DMS153 treated with DMSO at 0.1 percent for 48 hours (cell line): ENCODE measurements at regions not wholly inside any gene's neighbourhood (a gene's known extent, or its start where the extent isn't known, plus 50 kb on each side); places are given as distances from the start of the nearest gene placed in this dataset.
"Not testable (repeated sequence)": the region's sequence is repeated elsewhere in the genome, so short reads cannot be mapped to it uniquely, and the experiment has no call there.

Source experiments
- DNase-seq: peaks from one replicate; lab custom pipeline; 2025; ENCODE audit not compliant: unreplicated experiment; lab: John Stamatoyannopoulos, UW

DNA sequence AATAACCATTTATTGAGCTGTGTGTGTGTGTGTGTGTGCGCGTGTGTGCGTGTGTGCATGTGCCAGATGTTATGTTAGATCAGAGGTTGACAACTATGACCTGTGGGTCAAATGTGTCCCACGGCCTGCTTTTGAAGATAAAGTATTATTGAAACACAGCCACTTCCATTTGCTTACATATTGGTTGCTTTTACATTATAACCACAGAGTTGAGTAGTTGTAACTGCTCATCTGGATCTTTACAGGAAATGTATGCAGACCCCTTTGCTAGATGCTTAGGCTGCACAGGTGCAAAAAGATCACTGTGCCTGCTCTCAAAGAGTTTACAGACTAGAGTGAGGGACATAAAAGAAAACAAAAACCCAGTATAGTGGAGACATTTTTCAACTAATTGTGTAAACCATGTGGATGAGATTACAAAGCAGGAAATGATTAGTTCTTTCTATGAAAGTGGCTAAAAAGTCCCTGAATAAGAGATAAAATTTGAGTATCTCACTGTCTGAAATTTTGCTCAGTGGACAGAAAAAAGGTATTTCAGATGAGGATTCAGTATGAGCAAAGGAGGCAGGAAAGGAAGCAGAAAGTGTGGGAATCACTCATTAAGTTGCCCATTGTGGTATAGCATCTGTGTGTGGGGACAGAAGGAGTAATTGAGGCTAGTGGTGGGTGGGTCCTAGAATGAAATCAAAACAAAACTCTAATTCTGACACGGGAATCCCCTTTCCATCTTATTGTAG is 188.4 kb downstream of the PAH start:
- no peak for DNase-seq

DNA sequence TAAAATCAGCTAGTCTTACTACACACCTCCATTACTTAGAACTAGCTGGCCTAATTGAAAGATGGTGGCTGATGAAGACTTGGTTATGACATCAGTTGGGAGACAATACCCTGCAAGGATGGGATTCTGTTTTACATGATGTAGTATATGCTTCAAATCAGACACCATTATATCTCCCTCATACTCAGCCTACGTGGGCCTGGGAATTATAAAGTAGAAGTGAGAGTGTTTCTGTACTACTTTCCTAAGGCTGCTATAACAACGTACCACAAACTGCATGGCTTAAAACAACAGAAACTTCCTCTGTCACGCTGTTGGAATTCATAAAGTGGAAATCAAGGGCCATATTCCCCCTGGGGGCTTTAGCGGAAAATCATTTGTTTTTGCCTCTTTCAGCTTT is 190.4 kb downstream of the PAH start:
- DNase-seq = no peak

DNA sequence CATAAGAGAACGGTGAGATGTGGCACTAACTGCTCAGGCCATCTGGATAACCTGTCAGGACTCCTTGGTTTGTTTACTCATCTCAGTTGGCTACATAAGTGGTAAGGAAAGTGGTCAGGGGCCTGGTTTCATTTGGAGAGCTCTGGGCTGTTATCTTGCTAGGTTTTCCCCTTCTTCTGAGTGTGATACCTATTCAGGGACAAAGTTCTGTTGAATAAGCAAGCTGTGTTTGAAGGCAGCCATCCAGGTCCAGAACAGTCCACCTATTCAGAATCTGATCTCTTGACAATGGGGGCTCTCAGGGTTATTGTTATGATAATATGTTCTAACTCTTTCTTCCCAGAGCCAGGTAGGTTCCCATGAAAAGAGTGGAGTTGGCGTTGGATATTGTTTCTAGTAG is 194.9 kb downstream of the PAH start:
- no peak for DNase-seq

DNA sequence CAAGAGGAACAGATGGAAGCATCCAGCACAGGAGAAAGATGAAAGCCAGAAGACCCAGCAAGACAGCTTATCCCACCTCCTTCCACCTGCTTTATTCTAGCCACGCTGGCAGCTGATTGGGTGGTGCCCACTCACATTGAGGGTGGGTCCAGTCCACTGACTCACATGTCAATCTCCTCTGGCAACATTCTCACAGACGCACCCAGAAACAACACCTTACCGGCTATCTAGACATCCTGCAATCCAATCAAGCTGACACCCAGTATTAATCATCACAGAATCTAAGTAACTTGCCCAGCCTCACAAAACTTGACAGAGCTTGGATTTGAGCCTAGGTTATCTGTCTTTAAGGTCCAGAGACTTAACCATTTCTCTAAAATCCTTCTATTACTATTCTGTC is 208.9 kb downstream of the PAH start:
- no peak for DNase-seq

DNA sequence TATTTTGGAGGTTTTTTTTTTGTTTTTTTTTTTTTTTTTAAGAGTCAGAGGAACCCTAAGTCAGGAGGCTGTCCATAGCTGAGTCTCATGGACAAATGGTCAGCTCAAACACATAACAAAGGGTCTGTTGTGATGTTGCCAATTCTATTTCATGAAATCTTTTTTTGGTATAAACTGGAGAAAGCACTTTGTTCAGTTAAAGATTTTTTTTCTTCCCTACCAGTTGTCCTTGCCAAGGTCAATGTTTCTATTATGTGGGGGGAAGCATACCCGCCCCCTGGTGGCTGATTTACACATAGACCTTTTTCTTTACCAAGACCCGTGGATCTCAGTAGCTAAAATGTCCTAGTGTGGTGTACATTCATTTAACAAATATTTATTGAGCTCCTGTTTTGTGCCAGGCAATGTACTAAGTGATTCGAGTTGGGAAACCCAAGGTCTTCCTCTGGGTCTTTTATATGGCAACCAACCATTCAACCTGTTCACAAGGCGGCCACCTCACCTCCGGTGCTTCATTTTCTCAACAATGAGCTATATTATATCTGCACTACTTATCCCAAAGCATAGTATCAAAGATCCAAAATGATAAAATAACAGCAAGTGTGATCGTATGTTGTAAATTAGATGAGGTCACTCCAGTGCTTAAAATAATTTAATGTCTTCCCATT is 214.5 kb downstream of the PAH start:
- DNase-seq = no peak

DNA sequence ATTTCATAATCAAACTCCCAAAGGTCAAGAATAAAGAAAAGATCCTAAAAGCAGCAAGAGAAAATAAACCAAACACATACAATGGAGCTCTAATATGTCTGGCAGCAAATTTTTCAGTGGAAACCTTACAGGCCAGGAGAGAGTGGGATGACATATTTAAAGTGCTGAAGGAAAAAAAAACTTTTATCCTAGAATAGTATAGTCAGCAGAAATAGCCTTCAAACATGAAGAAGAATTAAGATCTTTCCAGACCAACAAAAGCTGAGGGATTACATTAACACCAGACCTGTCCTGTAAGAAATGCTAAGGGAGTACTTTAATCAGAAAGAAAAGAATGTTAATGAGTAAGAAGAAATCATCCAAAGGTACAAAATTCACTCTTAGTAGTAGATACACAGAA is 215.7 kb upstream of the IGF1 start:
- no peak for DNase-seq

DNA sequence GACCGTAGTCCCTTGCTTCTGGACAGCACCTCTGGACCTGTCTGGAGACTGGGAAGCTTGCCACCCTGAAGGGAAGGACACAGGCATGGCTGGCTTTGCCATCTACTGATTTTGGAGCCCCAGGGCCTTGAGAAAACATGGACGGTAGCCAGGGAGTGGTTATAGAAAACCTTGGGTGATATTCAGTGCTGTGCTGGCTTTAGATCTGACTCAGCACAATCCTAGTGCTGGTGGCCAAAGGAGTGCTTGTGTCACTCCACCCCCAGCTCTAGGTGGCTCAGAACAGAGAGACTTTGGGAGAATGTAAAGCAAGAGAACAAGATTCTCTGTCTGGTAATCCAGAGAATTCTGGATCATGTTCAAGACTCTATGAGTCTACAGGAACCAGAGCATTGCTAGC is 214.5 kb upstream of the IGF1 start:
- DNase-seq = no peak

DNA sequence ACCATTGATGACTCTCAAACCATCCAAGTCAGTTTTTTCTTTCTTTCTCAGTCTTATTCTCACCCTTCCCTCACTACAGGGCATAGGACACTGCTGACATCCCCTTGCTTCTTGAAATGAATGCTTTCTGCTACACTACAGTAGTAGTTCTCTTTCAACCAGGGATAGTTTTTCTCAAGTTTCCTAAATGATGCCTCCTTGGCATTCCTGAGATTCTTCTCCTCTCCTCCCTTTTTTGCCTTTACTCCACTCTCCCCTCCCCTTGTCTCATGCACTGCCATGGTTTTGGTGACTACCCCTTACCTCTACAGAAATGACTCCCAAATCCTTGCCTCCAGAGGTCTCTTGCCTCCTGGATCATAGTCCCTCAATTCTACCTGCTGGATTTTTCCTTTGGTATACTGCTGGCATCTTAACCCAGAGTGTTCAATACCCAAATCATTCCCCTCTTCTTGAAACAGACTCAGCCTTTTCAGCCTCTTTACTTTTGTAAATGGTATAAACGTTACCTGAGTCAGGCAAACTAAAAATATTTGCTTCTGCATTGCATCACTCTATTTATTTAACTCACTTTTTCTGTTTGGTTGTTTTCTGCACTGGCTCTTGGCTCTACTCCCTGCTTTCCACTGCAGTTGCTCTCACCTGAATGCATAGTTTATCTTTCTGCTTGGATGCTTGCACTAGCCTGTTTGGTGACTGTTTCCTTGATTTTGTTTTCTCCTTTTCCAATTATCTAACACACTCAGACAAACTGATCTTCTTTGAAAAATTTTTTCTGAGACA is 211.6 kb upstream of the IGF1 start:
- no peak for DNase-seq

DNA sequence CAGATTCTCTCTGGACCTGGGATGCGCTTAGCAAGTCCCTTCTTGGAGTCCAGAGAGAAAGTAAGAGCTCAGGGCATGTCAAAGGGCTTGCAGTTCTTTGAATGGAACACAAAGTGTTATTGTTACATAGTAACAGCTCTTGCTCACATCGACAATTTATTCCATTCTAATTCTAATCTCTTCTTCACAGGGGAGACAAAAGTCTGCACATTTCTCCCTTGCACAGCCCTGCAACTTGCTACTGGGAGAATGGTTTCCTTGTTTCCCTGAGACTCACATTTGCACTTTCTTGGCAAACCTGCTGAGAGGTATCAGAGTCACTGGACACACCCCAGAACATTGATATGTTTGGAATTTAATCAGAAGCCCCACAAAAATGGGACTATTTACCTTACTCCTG is 209.9 kb upstream of the IGF1 start:
- no peak for DNase-seq

DNA sequence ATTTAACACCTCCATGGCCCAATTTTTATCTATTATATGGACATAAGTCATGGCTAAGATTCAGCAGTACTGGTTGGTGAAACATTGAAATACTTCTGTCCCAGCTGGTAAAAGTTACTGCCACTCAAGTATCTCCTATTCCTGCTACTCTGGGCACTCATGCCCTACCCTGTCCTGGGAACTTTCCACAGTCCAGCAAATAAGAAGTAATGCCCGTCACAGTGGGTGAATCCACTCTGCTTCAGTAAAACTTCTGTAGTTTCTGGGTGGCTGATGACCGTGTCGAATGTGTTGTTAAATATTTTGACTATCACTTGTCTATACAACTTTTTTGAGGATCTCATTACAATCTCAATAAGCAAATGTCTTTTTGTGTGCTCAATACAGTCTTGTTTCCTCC is 209.3 kb upstream of the IGF1 start:
- DNase-seq = no peak

DNA sequence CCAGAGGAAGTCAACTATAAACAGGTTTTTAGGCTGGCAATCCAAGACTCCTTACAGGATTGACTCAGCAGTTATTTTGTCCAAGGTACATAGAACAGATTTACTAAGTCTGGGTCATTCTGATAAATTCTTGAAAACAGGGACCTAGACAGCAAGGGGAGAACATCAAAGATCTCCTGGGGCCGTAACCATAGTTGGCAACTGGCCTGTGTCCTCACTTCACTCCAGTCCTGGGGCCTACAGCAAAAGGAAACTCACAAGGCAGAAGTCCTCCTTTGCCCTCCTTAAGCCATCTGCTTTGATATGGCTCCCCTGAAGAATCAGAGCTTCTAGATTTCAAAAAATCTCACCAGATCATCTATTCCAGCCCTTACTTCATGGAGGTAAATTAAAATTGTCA is 207.2 kb upstream of the IGF1 start:
- no peak for DNase-seq

DNA sequence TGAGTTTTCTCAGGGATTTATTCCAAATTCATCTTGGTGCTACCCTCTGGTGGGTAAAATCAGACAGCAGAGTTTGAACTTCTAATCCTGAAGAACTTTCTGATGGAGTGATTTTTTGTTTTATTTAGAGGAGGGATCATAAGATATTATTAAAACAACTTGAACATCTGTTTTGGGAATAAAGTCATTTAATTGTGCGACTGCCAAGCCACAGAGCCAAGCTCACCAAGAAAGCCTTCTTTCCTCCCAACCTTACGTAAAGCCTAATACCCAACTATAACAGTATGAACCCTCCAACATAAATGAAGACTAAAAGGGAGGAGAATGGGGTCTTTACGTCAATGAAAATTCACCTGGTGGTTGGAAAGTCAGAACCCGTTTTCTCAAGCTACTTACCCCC is 205.5 kb upstream of the IGF1 start:
- no peak for DNase-seq

DNA sequence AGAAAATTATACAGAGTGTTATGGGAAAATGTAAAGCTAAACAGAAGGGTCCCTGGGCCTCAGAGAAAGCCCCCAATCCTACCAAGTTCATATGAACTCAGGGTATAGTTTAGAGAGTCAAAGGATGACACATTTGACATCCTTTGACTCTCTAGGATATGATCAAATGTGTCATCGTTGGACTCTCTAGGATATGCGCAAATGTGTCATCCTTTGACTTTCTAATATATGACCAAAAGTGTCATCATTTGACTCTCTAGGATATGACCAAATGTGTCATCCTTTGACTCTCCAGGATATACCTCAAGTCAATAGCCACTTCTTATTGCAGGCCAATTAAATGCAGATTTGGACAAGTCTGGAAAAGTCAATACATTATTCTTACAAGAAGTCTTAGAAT is 204.8 kb upstream of the IGF1 start:
- no peak for DNase-seq

DNA sequence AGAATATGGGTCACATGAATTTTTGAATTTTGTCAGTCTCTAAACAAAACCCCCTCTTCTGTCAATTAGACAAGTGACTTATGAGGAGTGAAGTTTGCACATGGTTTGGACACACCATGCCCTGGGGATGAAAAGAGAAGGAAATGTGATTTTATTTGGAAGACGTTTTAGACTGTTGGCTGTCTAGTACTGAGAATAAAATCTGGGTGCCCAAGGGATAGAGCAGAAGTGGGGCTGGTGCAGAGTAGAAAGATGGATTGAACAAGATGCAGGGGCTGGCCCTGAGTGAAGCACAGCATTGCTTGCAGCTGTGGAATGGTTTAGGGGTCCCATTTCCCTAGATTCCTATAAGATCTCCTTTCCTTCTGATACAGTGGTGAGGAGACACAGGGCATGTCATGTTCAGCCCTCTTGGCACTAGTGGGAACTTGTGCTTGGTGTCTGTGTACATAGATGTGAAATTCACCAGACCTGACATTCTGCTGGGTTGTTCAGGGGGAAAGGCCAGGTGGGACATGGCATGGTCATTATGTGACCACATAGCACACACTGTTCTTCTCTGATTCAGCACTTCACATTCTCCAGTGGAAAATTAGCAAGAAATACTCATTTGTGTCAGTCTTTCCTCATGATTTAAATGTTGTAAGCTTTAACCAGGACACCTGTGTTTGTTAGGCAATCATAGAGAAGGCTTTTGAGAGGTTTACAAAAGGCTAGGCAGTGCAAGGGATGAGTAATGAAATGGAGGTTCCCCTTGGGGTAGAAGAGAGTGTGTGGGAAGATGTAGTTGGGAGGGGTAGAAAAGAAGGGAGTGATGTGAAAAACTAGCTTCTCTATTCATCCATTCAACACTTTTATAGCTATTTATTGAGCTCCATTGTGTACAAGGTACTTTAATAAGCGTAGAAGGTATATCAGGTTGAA is 202.3 kb upstream of the IGF1 start:
- DNase-seq = no peak

DNA sequence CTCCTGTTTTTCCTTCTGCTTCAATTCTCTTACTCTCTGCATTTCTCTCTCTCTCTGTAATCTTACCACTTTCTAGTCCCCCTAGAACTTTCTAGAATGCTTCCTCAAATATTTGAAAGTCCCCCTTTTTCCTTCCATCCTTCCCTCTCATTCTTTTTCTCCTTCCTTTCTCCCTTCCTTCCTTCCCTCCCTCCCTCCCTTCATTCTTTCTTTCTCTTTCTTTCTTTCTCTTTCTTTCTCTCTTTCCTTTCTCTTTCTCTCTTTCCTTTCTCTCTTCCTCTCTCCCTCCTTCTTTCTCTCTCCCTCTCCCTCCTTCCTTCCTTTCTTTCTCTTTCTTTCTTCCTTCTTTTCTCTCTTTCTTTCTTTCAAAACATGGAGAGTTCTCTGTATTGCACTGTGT is 201.4 kb upstream of the IGF1 start:
- no peak for DNase-seq

DNA sequence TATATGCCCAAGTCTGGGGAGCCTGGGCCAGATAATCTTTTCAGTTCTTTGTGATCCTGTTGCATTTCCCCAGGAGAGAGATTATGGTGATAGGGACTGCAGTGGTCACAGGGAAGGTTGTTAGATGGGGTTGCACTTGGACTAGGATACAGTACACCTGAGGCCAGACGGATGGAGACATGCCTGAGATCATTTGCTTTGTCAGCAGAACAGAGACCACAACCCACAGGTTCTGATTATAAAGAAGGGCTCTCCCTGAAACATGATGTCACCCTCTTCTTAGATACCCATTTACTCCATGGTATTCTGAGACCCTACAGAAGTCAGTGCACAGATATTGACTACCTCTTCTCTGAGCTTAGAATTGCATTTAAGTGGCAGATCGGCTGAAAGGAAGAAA is 200.9 kb upstream of the IGF1 start:
- no peak for DNase-seq

DNA sequence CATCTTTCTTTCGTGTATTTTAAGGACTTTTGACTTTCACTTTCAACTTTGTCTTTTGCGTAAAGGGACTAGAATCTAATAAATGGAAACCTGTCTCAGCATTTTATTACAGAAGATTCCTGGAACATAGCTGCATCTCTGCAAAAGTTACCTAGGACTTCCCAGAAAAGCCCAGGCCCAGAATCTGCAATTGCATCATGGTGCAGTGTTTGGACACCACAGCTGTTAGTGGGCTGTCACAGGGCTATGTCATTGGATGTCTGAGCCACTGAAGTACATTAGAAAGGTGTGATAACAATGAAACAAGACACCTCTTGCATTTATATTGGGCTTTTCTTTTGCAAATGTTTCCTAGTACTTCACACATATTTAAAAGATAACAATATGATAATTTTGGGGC is 199.9 kb upstream of the IGF1 start:
- no peak for DNase-seq

DNA sequence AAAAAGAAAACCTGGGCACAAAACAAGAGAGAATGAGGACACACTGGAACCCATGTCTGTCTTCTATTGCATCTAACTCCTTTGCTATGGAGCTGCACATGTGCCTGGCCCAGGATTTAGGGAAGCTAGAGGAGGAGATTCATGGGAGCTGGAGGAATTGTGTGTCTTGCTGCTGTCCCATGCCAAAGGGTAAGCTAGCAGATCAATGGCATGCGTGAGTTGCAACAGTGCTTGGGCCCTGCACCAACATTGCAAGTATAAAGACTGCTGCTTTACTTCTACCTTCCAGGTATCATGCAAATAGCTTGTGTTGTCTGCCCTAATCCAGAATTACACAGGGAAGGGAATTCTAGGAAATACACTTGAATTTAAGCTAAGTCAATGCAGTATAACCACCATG is 196.4 kb upstream of the IGF1 start:
- no peak for DNase-seq

DNA sequence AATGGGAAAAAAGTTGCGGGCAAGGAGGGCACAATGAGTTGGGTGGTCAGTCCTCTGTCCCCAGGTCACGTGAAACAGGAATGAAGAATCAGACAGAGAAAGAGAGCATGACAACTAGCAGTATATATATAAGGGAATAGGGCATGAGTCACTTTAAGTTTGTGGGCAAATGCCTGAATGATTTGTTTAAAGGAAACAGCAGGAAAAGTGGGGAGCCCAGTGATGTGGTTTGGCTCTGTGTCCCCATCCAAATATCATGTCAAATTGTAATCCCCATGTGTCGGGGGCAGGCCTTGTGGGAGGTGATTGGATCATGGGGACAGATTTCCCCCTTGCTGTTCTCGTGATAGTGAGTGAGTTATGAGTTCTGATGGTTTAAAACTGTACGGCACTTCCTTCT is 195.3 kb upstream of the IGF1 start:
- no peak for DNase-seq

DNA sequence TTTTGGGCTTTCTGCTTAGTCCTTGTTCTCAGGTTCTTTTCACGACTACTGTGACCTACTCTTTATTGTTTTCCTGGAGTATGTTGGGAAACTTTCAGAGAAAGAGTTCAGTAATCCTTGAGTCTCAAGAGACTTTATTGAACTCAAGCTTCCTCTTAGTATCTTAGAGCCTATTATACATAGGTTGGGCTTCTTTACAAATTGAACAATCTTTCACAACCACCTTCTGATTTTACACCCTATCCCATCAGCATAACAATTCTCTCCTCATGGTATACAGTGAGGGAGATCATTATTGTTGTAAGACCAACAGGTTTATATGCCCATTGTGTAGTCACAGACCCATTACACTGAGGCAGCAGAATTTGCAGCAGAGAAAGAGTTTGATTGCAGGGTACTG is 193.2 kb upstream of the IGF1 start:
- no peak for DNase-seq

DNA sequence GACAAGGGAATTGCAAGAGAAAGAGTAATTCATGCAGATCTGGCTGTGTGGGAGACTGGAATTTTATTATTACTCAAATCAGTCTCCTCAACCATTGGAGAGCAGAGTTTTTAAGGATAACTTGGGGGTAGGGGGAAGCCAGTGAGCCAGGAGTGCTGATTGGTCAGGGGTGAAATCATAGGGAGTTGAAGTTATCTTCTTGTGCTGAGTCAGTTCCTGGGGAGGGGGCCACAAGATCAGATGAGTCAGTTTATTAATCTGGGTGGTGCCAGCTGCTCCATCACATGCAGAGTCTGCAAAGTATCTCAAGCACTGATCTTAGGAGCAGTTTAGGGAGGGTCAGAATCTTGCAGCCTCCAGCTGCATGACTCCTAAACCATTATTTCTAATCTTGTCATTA is 191.8 kb upstream of the IGF1 start:
- not testable (repeated sequence) for DNase-seq
